Ecto neural progenitor cell (in vitro differentiated cells): ENCODE measurements at regions not wholly inside any gene's neighbourhood (a gene's known extent, or its start where the extent isn't known, plus 50 kb on each side); places are given as distances from the start of the nearest gene placed in this dataset.

Experiments used
- DNase-seq: peaks from one replicate; pipeline ENCODE4 v3.0.0-alpha.2; 2018; ENCODE audit warnings: low spot score

DNA sequence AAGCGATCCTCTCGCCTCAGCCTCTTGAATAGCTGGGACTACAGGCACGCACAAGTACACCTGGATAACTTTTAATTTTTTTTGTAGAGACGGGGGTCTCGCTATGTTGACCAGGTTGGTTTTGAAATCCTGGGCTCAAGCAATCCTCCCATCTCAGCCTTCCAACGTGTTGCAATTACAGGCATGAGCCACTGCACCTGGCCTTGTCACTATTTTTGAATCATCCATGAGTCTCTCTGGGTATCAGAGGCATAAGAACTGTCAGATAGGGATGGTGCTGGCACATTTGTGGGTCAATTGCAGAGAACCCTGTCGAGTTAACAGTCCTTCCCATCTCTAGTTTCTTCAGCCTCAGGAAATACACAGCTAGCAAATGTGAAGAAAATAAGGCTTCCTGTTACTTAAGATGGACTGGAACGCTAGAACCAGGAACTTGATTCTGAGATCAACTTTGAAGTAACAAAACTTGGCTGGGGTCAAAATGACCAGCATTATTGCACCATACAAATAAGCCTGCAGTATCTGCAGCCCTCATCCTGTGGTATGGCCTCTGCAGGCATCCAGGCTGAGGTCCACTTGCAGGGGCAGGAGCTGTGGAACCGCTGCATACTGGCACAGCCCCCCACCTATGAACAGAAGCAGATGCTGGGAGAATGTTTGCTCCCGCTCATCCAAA, 124.3 kb upstream of the GADD45A start:
- DNase-seq: no peak

- peak; percentile 89 for DNase-seq
Observed at GRCh38 chr1:67561704-67562113, 123.3 kb upstream of the GADD45A start.

GRCh38 chr1:67563684-67564083, 121.3 kb upstream of the GADD45A start:
- DNase-seq: no peak

DNA sequence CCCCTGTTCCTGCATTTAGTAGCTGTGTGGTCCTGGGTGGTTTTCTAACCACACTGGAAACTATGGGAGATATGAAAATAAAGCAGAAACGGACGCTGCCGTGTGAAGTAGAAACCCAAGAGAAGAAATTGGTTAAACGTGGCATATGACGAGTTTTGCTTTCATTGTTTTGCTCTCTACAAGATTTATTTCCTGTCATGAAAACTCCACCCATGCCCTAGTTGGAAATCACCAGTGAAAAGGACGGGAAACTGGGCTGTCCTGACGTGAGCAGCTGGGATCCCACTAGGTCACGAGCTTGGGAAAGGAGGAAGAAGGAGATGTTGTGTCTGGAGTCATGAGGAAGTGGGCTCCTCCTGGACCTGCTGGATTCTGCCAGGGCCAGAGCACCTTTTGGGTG, 120.8 kb upstream of the GADD45A start:
- DNase-seq: no peak

GRCh38 chr1:67566803-67567377, 118.1 kb upstream of the GADD45A start:
- no peak for DNase-seq

DNA sequence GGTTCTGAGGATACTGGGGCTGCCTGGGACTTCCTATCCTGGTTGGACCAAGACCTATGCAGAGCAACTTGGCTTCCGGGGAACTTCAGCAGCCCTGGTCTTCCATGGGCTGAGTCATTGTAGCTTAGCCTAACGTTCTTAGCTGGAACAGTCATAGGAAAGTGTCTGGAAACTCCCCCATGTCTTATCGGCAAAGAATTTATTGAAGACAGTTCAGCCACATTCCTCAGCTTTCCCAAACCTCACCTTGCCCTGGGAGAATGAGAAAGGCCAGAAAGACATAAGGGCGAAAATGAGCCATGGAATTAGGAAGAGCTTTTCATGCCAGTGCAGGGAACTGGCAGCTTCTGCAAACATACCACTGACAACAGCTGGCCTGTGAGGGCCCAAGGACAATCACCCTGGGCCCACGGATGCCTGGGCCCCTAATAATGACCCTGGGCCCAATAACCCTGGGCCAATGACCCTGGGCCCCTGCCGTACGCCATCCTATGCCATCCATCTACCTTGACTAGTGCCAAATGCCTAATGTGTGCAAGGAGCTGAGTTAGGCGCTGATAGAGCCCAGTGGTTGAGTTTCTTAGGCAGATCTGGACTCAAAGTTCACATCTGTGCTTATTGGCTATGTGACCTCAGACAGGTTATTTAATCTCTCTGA, 114.4 kb upstream of the GADD45A start:
- DNase-seq: no peak

- no peak for DNase-seq
Observed at GRCh38 chr1:67571406-67571805, 113.6 kb upstream of the GADD45A start.

DNA sequence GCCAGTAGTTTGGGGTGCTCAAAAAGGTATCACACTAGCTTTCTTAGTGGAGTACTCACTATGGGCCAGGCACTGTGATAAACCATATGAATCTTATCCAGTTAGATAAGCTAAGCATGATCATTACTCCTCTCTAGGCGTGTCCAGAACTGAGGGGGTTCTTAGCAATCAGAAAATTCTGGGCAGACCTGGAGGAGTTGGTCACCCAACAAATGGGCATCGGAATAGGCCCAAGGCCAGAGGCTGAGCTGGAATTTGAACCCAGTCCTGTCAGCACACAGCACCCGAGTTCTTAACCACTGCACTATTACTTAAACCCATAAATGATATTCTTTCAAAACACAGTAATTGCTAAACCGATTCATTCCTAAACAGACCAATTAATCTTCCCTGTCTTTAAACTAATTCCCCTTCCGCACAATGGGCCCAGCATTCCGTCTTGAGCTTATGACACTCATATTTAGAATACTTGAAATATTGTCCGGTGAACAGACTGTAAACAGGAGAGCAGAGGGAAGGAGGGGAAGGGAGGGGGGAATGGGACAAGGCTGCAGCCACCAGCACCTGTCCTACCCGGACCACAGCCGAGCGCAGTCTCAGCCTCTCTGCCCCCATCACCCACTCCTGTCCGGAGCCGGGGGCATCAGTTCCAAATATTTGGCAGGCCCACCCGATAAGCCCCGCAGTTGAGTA, 113.0 kb upstream of the GADD45A start:
- DNase-seq: no peak

DNA sequence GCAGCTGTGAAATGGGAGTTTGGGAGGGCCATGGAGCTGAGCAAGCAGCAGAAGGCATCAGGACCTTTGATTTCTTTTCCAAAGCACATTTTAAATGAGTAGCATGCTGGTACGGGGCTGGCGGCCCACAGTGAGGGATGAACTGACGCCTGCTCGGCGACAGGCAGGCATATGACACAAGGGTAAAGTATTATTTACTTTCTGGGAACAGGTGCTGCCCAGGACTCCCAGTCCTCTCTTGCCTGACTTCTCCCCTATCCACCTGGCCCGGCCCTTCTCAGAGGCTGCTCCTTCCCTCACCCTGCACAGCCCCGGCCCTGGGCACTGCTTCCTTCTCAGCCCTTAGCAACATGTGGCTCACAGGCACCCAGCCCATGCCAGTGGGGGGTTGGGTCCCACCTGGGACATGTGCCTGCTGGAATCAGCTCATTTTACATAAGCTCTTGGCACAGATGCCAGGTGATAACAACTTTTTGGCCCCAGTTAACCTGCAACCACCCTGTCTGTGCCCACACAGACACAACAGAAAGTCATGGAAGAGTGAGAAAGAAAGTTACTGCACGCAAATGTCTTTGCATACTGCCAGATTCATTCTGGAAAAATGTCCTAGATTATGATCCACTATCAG, 112.3 kb upstream of the GADD45A start:
- DNase-seq: no peak

GRCh38 chr1:67573311-67573872, 111.6 kb upstream of the GADD45A start:
- DNase-seq: no peak

DNA sequence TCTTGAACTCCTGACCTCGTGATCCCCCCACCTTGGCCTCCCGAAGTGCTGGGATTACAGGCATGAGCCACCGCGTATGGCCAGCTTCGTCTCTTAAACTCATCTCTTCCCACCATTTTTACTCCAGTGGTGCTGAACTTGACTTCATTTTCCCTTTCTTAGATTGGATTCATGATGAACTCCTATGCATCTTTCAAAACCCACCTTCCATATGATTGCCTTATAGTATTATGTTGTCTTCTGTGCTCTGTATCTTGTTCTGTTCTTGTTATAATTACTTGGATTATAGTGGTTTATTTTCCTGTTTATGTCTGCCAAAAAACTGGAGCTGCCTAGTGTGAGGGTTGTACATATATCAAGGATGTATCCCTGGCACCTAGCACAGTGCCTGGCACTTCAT, 110.8 kb upstream of the GADD45A start:
- no peak for DNase-seq

- no peak for DNase-seq
Observed at GRCh38 chr1:67575861-67576260, 109.1 kb upstream of the GADD45A start.

GRCh38 chr1:67576474-67576873, 108.5 kb upstream of the GADD45A start:
- no peak for DNase-seq

DNA sequence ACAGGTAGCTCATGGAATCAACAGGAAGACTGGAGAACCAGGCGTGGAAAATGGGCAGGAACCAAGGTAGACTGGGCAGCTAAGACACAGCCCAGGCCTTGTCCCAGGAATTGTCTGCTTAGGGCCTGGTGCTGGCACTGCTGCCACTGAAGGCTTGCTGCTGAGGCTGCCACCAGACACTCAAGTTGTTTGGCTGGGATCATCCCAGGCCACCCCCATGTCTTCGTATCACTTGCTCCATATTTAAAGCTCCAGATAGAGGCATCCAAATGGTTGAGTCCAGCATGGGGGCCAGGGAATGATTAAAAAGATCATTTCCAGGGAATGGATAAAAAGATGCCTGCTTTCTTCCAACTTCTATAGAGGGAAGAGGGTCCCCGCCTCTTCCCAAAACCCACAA, 107.4 kb upstream of the GADD45A start:
- no peak for DNase-seq

- no peak for DNase-seq
Observed at GRCh38 chr1:67578397-67579020, 106.5 kb upstream of the GADD45A start.

DNA sequence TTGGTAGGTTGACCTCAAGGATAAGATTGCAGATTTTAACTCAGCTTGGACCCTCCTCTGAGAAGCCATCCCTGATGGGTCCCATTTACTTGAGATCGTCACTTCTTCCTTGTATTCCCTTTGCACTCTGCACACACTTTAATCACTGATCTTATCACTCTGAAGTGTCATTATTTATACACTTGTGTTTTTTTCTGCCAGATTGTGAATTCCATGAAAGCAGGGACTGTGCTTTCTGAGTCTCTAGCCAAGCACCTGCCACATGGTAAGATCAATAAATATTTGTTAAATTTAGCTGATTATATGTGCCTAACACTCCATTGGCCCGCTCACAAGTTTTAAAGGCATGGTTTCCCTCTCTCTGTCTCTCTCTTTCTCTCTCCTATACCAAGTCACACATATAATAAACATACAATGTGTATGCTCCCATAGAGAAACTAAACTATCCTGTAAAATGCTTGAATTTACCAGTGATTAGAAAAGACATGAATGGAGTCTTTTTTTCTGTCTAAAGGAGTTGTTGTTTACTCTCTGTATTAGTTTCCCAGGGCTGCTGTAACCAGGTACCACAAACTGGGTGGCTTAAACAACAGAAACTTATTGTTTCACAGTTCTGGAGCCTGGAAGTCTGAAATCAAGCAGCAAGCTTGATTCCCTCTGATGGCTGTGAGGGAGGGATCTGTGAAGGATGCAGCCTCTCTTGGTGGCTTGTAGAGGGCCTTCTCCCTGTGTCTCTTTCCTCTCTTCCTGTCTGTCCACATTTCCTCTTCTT, 105.2 kb upstream of the GADD45A start:
- no peak for DNase-seq

DNA sequence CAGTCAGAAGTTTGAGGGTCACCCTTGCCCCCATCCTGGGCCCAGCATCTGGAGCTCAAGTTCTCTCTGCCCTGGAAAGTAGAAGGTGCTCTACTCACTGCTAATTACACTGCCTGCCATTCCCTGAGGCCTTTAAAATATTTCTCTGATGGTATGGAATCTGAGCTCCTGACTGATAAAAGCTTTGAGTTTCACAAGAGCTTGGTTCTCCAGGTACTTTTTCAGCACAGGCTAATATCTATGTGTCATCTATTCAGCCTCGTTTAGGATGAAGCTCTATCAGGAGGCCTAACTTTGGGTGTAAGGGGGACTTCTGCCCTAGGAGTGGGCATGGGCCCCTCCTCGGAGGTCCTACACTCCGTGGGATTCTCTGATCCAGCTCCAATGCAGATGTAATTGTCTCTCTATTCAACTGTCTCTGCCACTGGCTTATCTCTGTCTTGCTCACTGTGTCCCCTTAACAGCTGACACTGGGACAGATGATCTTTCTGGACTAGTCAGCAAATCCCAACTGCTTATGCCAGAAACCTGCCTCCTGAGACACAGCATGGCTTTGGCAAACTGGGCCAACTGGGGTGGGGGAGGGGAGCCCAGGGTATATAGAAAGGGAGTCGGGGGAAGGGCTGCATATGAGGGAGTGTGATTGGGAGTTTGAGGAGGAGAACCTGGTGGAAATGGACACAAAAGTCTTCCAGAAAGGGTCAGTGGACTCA, 104.2 kb upstream of the GADD45A start:
- no peak for DNase-seq

DNA sequence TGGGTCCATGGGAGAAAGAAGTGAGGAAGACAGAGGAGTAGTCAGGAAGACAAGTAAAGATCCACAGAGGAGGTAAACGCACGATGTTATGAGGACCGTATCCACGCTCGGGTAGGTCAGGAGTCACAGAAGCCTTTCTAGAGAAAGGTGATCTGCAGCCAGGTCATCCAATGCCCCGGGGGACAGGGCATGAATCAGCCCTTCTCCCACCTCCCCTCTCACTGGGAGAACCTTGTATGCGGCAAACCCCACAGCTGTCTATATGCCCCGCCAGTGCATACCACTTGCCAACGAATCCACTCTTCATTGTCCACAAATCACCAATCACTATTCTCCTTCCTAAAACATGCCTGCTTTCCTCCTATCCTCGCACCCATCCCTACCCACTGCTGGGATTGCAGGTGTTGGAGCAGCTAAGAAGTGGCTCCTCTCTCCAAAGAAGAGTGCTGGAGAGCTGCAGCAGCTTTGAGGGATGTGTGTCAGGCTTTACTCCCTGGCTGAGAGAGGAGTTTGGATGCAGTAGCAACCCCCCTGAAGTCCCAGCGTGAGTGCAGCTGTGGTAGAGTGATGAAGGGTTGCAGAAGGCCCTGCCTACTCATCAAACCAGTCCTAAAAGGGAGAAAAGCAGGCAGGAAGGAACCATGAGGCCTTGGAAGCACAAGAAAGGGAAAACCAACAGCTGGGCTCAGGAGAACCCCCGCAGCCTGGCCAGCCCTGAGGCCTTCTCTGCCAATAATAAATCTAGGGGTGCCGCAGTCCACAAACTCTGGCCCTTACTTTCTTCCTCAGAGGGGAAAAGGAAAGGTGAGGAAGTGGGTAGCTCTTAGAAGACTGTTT, 102.2 kb upstream of the GADD45A start:
- no peak for DNase-seq

GRCh38 chr1:67583462-67583950, 101.5 kb upstream of the GADD45A start:
- DNase-seq: no peak
